CD4-positive, CD25-positive, alpha-beta regulatory T cell (primary cell): ENCODE measurements at regions not wholly inside any gene's neighbourhood (a gene's known extent, or its start where the extent isn't known, plus 50 kb on each side); places are given as distances from the start of the nearest gene placed in this dataset.

ENCODE experiments used
- ATAC-seq, 2 donors: fragments of 150-1000 bp; cut with Tn5 transposase; one replicate each; pipeline ENCODE4 v1.10.0; 2021; ENCODE audit warnings: low read depth in 2 of 2, moderate number of reproducible peaks in 2 of 2, moderate library complexity in 1 of 2
- DNase-seq, 3 donors: peaks; one replicate each; pipeline versions ENCODE4 v3.0.0 to v3.0.0-alpha.2; 2012 to 2022; ENCODE audit warnings: mixed read lengths in 1 of 3
- H3K27ac ChIP-seq: one replicate; pipeline ENCODE4 v1.7.0; 2013; ENCODE audit warnings: mild to moderate bottlenecking, low read length; ENCODE audit not compliant: insufficient read depth, poor library complexity, severe bottlenecking
- H3K27me3 ChIP-seq: one replicate; pipeline ENCODE4 v1.7.0; 2013; ENCODE audit warnings: low read length; ENCODE audit not compliant: control insufficient read depth, insufficient read depth
- H3K36me3 ChIP-seq: one replicate; pipeline ENCODE4 v1.7.0; 2013; ENCODE audit warnings: mild to moderate bottlenecking, low read length, moderate library complexity; ENCODE audit not compliant: control insufficient read depth, insufficient read depth
- H3K4me1 ChIP-seq: 2 replicates; pipeline ENCODE4 v1.7.0; 2013; ENCODE audit warnings: mild to moderate bottlenecking, low read length; ENCODE audit not compliant: insufficient read depth, control insufficient read depth, poor library complexity, severe bottlenecking
- H3K4me3 ChIP-seq: one replicate; pipeline ENCODE4 v1.7.0; 2013; ENCODE audit warnings: low read depth, mild to moderate bottlenecking, low read length, moderate library complexity
- H3K9me3 ChIP-seq, 2 experiments: 1 replicate in 1 of 2; 2 replicates in 1 of 2; pipeline ENCODE4 v1.7.0; 2013; ENCODE audit warnings: low read length in 2 of 2, mild to moderate bottlenecking in 1 of 2, moderate library complexity in 1 of 2; ENCODE audit not compliant: control insufficient read depth in 2 of 2
- H3K27ac Mint-ChIP-seq, 3 donors: one replicate each; pipeline ENCODE4 v1.8.0; 2020 to 2022; ENCODE audit warnings: mild to moderate bottlenecking in 3 of 3, mixed read lengths in 3 of 3, moderate library complexity in 2 of 3
- H3K27me3 Mint-ChIP-seq: one replicate; pipeline ENCODE4 v1.8.0; 2022; ENCODE audit warnings: mild to moderate bottlenecking, mixed read lengths
- H3K36me3 Mint-ChIP-seq: one replicate; pipeline ENCODE4 v1.8.0; 2020; ENCODE audit warnings: mixed read lengths
- H3K4me1 Mint-ChIP-seq, 4 donors: one replicate each; pipeline ENCODE4 v1.8.0; 2020 to 2022; ENCODE audit warnings: mixed read lengths in 4 of 4, mild to moderate bottlenecking in 1 of 4
- H3K4me3 Mint-ChIP-seq, 4 donors: one replicate each; pipeline ENCODE4 v1.8.0; 2020 to 2022; ENCODE audit warnings: mild to moderate bottlenecking in 4 of 4, mixed read lengths in 4 of 4, moderate library complexity in 3 of 4
- H3K9me3 Mint-ChIP-seq, 7 donors: one replicate each; pipeline ENCODE4 v1.8.0; 2020 to 2022; ENCODE audit warnings: mixed read lengths in 7 of 7, mild to moderate bottlenecking in 3 of 7, moderate library complexity in 2 of 7

DNA sequence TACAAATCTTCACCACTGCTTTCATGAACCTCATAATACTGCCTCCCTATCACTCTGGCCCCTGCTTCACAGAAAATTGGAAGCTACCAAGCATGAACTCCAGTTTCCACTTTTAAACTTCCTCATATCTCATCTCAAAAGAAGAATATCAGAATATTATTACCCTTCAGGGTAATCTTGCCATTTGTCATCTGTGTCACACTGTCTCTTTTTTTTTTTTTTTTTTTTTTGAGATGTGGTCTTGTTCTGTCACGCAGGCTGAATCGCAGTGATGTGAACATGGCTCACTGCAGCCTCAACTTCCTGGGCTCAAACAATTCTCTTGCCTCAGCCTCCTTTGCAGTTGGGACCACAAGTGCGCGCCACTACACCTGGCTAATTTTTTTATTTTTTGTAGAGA lies 80.4 kb upstream of the TCF12 start:
- peaks cover 5% of the 10 kb centered on the region for H3K27me3 Mint-ChIP-seq
- Histone ChIP-seq H3K4me1 (no peaks in the 10 kb centered on the region), H3K27me3 (peaks cover 2% of the 10 kb centered on the region), H3K4me3 (no peak overlapping the region), H3K9me3 (no peaks in the 10 kb centered on the region), H3K36me3 (no peaks in the 10 kb centered on the region), H3K27ac (no peak overlapping the region)
- ATAC-seq (no peak), DNase-seq (no peak)
- H3K36me3 Mint-ChIP-seq: peaks cover 5% of the 10 kb centered on the region
- peaks cover 0 to 2% (median 0%) of the 10 kb centered on the region in 7 donors for H3K9me3 Mint-ChIP-seq
- H3K27ac Mint-ChIP-seq: peak overlapping the region in 1 of 3 donors; percentile 53
- H3K4me3 Mint-ChIP-seq: no peak overlapping the region
- peaks cover 0 to 3% (median 0%) of the 10 kb centered on the region in 4 donors for H3K4me1 Mint-ChIP-seq

DNA sequence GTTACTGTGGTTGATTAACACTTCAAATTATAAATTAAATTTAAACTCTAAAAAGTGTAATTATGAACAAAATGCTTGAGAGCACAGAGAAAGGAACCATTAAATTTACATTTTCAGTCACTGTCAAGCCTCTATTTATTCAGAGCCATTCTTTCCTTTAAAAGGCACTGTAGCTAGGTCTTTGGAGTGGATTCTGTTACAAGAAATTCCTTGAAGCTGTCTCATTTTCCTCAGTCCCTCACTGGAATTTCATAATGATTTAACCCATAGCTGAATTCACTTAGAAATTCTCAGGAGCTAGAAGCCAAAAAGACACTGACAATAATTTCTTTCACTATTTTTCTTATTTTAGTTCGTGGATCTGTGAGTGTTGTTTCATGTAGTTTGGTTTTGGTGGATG lies 81.2 kb upstream of the TCF12 start:
- H3K27me3 ChIP-seq: no peaks in the 10 kb centered on the region
- Mint-ChIP-seq H3K9me3 (peaks cover 0 to 2% (median 0%) of the 10 kb centered on the region in 7 donors), H3K36me3 (no peaks in the 10 kb centered on the region), H3K27me3 (peaks cover 5% of the 10 kb centered on the region), H3K27ac (no peak overlapping the region), H3K4me3 (no peak overlapping the region), H3K4me1 (peaks cover 0 to 3% (median 0%) of the 10 kb centered on the region in 4 donors)
- no peak for DNase-seq
- ATAC-seq: no peak
- no peaks in the 10 kb centered on the region for H3K36me3 ChIP-seq
- H3K27ac ChIP-seq: no peak overlapping the region
- H3K4me1 ChIP-seq: no peaks in the 10 kb centered on the region
- no peaks in the 10 kb centered on the region for H3K9me3 ChIP-seq
- no peak overlapping the region for H3K4me3 ChIP-seq

- peaks cover 0 to 3% (median 0%) of the 10 kb centered on the region in 4 donors for H3K4me1 Mint-ChIP-seq
These were observed 82.7 kb upstream of the TCF12 start for GRCh38 chr15:56835718-56836171.

GRCh38 chr15:56832125-56832524 lies 86.3 kb upstream of the TCF12 start:
- Mint-ChIP-seq H3K4me1 (no peaks in the 10 kb centered on the region), H3K36me3 (no peaks in the 10 kb centered on the region), H3K27ac (no peak overlapping the region), H3K4me3 (no peak overlapping the region), H3K9me3 (no peaks in the 10 kb centered on the region), H3K27me3 (peaks cover 18% of the 10 kb centered on the region)
- Histone ChIP-seq H3K9me3 (no peaks in the 10 kb centered on the region), H3K4me1 (no peaks in the 10 kb centered on the region), H3K4me3 (no peak overlapping the region), H3K27me3 (peaks cover 3% of the 10 kb centered on the region), H3K36me3 (no peaks in the 10 kb centered on the region), H3K27ac (no peak overlapping the region)
- DNase-seq (no peak), ATAC-seq (no peak)

More at GRCh38 chr15:56835718-56836171, 82.7 kb upstream of the TCF12 start:
- H3K27ac Mint-ChIP-seq: no peak overlapping the region
- Histone ChIP-seq H3K27ac (no peak overlapping the region), H3K4me1 (no peaks in the 10 kb centered on the region), H3K4me3 (no peak overlapping the region), H3K9me3 (no peaks in the 10 kb centered on the region), H3K27me3 (peaks cover 3% of the 10 kb centered on the region), H3K36me3 (no peaks in the 10 kb centered on the region)
- DNase-seq (no peak), ATAC-seq (no peak)
- H3K9me3 Mint-ChIP-seq: peaks cover 0 to 2% (median 0%) of the 10 kb centered on the region in 7 donors
- H3K36me3 Mint-ChIP-seq: no peaks in the 10 kb centered on the region
- H3K27me3 Mint-ChIP-seq: peaks cover 8% of the 10 kb centered on the region
- H3K4me3 Mint-ChIP-seq: no peak overlapping the region

GRCh38 chr15:56831467-56832005 lies 86.9 kb upstream of the TCF12 start:
- H3K9me3 ChIP-seq: no peaks in the 10 kb centered on the region
- no peak for DNase-seq
- H3K4me1 ChIP-seq: no peaks in the 10 kb centered on the region
- ATAC-seq: no peak
- Mint-ChIP-seq H3K9me3 (no peaks in the 10 kb centered on the region), H3K36me3 (no peaks in the 10 kb centered on the region), H3K27me3 (peaks cover 22% of the 10 kb centered on the region), H3K27ac (no peak overlapping the region), H3K4me1 (no peaks in the 10 kb centered on the region), H3K4me3 (no peak overlapping the region)
- H3K27me3 ChIP-seq: peaks cover 3% of the 10 kb centered on the region
- no peak overlapping the region for H3K27ac ChIP-seq
- H3K4me3 ChIP-seq: no peak overlapping the region
- H3K36me3 ChIP-seq: no peaks in the 10 kb centered on the region

DNA sequence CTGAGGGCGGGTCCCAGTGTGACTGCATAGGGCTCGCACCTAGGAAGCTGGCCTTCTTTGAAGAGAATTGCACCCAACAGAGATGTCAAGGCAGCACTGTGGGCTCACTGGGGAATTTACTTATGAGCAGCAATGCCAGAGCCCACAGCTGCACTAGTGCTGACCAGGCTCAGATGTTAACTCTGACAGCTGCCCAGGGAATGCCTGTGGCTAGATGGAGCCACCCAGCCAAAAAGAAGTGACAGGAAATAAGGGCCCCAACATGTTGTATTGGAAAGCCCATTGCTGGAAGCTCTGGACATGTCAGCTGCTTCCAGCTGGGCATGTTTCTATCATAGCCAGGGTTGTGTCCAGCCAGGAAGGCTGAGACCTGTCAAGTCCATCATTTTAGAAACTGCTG lies 90.9 kb upstream of the ZNF280D start:
- Mint-ChIP-seq H3K9me3 (no peaks in the 10 kb centered on the region), H3K27ac (no peak overlapping the region), H3K27me3 (peaks cover 23% of the 10 kb centered on the region), H3K4me3 (no peak overlapping the region), H3K4me1 (no peaks in the 10 kb centered on the region), H3K36me3 (no peaks in the 10 kb centered on the region)
- Histone ChIP-seq H3K36me3 (no peaks in the 10 kb centered on the region), H3K27ac (no peak overlapping the region), H3K27me3 (no peaks in the 10 kb centered on the region), H3K4me1 (no peaks in the 10 kb centered on the region), H3K4me3 (no peak overlapping the region), H3K9me3 (no peaks in the 10 kb centered on the region)
- DNase-seq (no peak), ATAC-seq (no peak)

GRCh38 chr15:56821721-56822425 lies 88.6 kb upstream of the ZNF280D start:
- no peak overlapping the region for H3K4me3 Mint-ChIP-seq
- Histone ChIP-seq H3K36me3 (no peaks in the 10 kb centered on the region), H3K27me3 (no peaks in the 10 kb centered on the region), H3K4me1 (no peaks in the 10 kb centered on the region), H3K4me3 (no peak overlapping the region), H3K9me3 (no peaks in the 10 kb centered on the region), H3K27ac (no peak overlapping the region)
- DNase-seq (peak; percentile 7 to 51 (median 49)), ATAC-seq (peak in 1 of 2 donors; percentile 55)
- H3K27me3 Mint-ChIP-seq: peaks cover 21% of the 10 kb centered on the region
- H3K36me3 Mint-ChIP-seq: no peaks in the 10 kb centered on the region
- no peaks in the 10 kb centered on the region for H3K4me1 Mint-ChIP-seq
- H3K27ac Mint-ChIP-seq: no peak overlapping the region
- no peaks in the 10 kb centered on the region for H3K9me3 Mint-ChIP-seq

DNA sequence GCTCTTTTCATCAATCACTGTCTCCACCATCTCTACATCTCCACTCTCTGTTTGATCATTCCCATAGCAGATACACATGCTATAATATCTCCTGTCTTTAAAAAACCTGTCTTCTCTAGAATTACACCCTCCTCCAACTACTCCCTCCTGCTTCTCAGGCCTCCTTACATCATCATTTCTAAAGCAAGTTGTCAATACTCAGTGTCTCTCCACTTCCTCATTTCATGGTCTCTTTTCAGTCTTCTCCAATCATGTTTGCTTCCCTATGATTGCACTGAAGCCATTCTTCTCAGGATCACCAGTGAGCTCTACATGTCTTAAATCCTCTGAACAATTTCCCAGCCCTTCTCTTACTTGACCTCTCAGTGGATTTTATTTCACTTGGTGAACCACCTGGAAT lies 87.0 kb upstream of the ZNF280D start:
- Mint-ChIP-seq H3K36me3 (no peaks in the 10 kb centered on the region), H3K27me3 (peaks cover 13% of the 10 kb centered on the region), H3K4me3 (no peak overlapping the region), H3K9me3 (no peaks in the 10 kb centered on the region), H3K27ac (no peak overlapping the region), H3K4me1 (no peaks in the 10 kb centered on the region)
- DNase-seq (no peak), ATAC-seq (no peak)
- no peaks in the 10 kb centered on the region for H3K4me1 ChIP-seq
- no peaks in the 10 kb centered on the region for H3K36me3 ChIP-seq
- no peaks in the 10 kb centered on the region for H3K9me3 ChIP-seq
- no peak overlapping the region for H3K4me3 ChIP-seq
- H3K27me3 ChIP-seq: no peaks in the 10 kb centered on the region
- H3K27ac ChIP-seq: no peak overlapping the region
